ENCODE measurements at regions not wholly inside any gene's neighbourhood (a gene's known extent, or its start where the extent isn't known, plus 50 kb on each side); places are given as distances from the start of the nearest gene placed in this dataset.

- WGBS, 2 donors (ENCODE audit: low coverage in 1 of 2): 41 to 57% methylated on average over 2 to 3 of the region's 3 CpGs
- Histone ChIP-seq H3K4me3 (no peak overlapping the region), H3K4me1 (no peaks in the 10 kb centered on the region), H3K9me3 (no peaks in the 10 kb centered on the region), H3K27ac (no peak overlapping the region), H3K27me3 (no peaks in the 10 kb centered on the region), H3K36me3 (no peaks in the 10 kb centered on the region)
- in situ Hi-C loops (cut with MboI; ENCODE audit: low pct_ligation_motif_present in 1 of 4, low pct_unique_long_range_greater_than_20kb in 1 of 4, low sequenced_read_pairs in 3 of 4): no loop called here
- TF ChIP-seq EP300 (IDR thresholded peaks at IDR 0.05; ENCODE audit: low read depth): no peak
- TF ChIP-seq POLR2AphosphoS5 (IDR thresholded peaks at IDR 0.05): no peak
- no peak for TF ChIP-seq CTCF (IDR thresholded peaks at IDR 0.05)
- TF ChIP-seq POLR2A (IDR thresholded peaks at IDR 0.05): no peak
- intact Hi-C loops (cut with DNase I; ENCODE audit: low total_unique reads): no loop called here
- no peak for DNase-seq
Observed at GRCh38 chr2:236856848-236857235, 228.8 kb upstream of the COPS8 start.

- no peak overlapping the region for H3K27ac ChIP-seq
- no peaks in the 10 kb centered on the region for H3K4me1 ChIP-seq
- no peak overlapping the region for H3K4me3 ChIP-seq
- 64% methylated on average over 10 of the region's 10 CpGs; no CpG with 5 or more reads in 1 of the 2 donors for WGBS, 2 donors (ENCODE audit: low coverage in 1 of 2)
- intact Hi-C loops (cut with DNase I; ENCODE audit: low total_unique reads) (no loop called here), in situ Hi-C loops (cut with MboI; ENCODE audit: low pct_ligation_motif_present in 1 of 4, low pct_unique_long_range_greater_than_20kb in 1 of 4, low sequenced_read_pairs in 3 of 4) (no loop called here)
- no peak for DNase-seq
- no peaks in the 10 kb centered on the region for H3K9me3 ChIP-seq
- H3K36me3 ChIP-seq: no peaks in the 10 kb centered on the region
- no peaks in the 10 kb centered on the region for H3K27me3 ChIP-seq
- TF ChIP-seq POLR2A (IDR thresholded peaks at IDR 0.05) (no peak), CTCF (IDR thresholded peaks at IDR 0.05) (no peak), EP300 (IDR thresholded peaks at IDR 0.05; ENCODE audit: low read depth) (no peak), POLR2AphosphoS5 (IDR thresholded peaks at IDR 0.05) (no peak)
Observed at GRCh38 chr2:236857246-236857645, 228.4 kb upstream of the COPS8 start.

GRCh38 chr2:236857781-236858180, 227.9 kb upstream of the COPS8 start:
- no peak for DNase-seq
- in situ Hi-C loops (cut with MboI; ENCODE audit: low pct_ligation_motif_present in 1 of 4, low pct_unique_long_range_greater_than_20kb in 1 of 4, low sequenced_read_pairs in 3 of 4) (no loop called here), intact Hi-C loops (cut with DNase I; ENCODE audit: low total_unique reads) (no loop called here)
- no peaks in the 10 kb centered on the region for H3K4me1 ChIP-seq
- no peaks in the 10 kb centered on the region for H3K36me3 ChIP-seq
- H3K27ac ChIP-seq: no peak overlapping the region
- H3K9me3 ChIP-seq: no peaks in the 10 kb centered on the region
- TF ChIP-seq POLR2AphosphoS5 (IDR thresholded peaks at IDR 0.05) (no peak), CTCF (IDR thresholded peaks at IDR 0.05) (no peak), POLR2A (IDR thresholded peaks at IDR 0.05) (no peak), EP300 (IDR thresholded peaks at IDR 0.05; ENCODE audit: low read depth) (no peak)
- no peak overlapping the region for H3K4me3 ChIP-seq
- no peaks in the 10 kb centered on the region for H3K27me3 ChIP-seq
- WGBS, 2 donors (ENCODE audit: low coverage in 1 of 2): 85 to 91% methylated on average over 4 to 7 of the region's 7 CpGs

DNA sequence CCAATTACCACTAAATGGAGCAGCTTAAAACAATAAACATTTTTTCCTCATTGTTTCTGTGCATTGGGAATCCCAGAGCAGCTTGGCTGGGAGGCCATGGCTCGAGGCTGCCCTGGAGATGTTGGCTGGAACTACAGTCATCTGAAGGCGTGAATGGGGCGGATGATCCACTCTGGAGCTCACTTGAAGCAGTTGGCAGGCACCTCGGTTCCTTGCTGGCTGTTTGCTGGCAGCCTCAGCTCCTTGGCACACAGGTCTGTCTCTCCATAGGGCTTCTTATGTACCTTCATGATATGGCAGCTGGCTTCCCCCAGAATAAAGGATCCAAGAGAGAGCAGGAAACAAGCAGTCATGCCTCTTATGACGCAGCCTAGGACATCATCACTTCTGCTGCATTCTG, 227.0 kb upstream of the COPS8 start:
- intact Hi-C loops (cut with DNase I; ENCODE audit: low total_unique reads) (no loop called here), in situ Hi-C loops (cut with MboI; ENCODE audit: low pct_ligation_motif_present in 1 of 4, low pct_unique_long_range_greater_than_20kb in 1 of 4, low sequenced_read_pairs in 3 of 4) (no loop called here)
- 69 to 86% methylated on average over 1 to 5 of the region's 5 CpGs for WGBS, 2 donors (ENCODE audit: low coverage in 1 of 2)
- no peaks in the 10 kb centered on the region for H3K36me3 ChIP-seq
- H3K9me3 ChIP-seq: no peaks in the 10 kb centered on the region
- no peak overlapping the region for H3K27ac ChIP-seq
- TF ChIP-seq POLR2A (IDR thresholded peaks at IDR 0.05) (no peak), EP300 (IDR thresholded peaks at IDR 0.05; ENCODE audit: low read depth) (no peak), CTCF (IDR thresholded peaks at IDR 0.05) (no peak), POLR2AphosphoS5 (IDR thresholded peaks at IDR 0.05) (no peak)
- no peaks in the 10 kb centered on the region for H3K27me3 ChIP-seq
- H3K4me1 ChIP-seq: no peaks in the 10 kb centered on the region
- H3K4me3 ChIP-seq: no peak overlapping the region
- DNase-seq: no peak
